Endothelial cell of umbilical vein (primary cell): ENCODE measurements at regions not wholly inside any gene's neighbourhood (a gene's known extent, or its start where the extent isn't known, plus 50 kb on each side); places are given as distances from the start of the nearest gene placed in this dataset.

ENCODE experiments used
- BruUV-seq: library from RNA; stranded (reverse); fragments of 400-500 nt; replicated peaks from 2 replicates; lab custom pipeline; 2021; lab: Mats Ljungman, UMichigan
- CTCF ChIA-PET: fragments of 300-600, 350-600 bp; sonication (Branson Sonifier 250); formaldehyde crosslinking; loops from one replicate; lab custom pipeline; 2021; ENCODE audit warnings: antibody characterized with exemption, inconsistent platforms; lab: Charles Lee
- POLR2A ChIA-PET: fragments of 300-600, 350-600 bp; sonication (Branson Sonifier 250); formaldehyde crosslinking; loops from one replicate; lab custom pipeline; 2021; ENCODE audit warnings: antibody characterized with exemption, inconsistent platforms; lab: Charles Lee
- DNase-seq: peaks from one replicate; pipeline ENCODE4 v3.0.0-alpha.2; 2011; ENCODE audit warnings: low read depth, low spot score
- FAIRE-seq: peaks from 2 replicates; lab custom pipeline; 2011; peaks lifted over from hg19 to GRCh38; lab: Jason Lieb, UNC
- H2AFZ ChIP-seq: 2 replicates; pipeline ENCODE4 v1.6.0; 2012; ENCODE audit warnings: low read depth, low read length, control low read depth, inconsistent platforms
- H3K27ac ChIP-seq: 2 replicates; pipeline ENCODE4 v1.5.1; 2011; ENCODE audit warnings: low read depth, mild to moderate bottlenecking, control low read depth, low read length, moderate library complexity; ENCODE audit not compliant: insufficient read depth
- H3K27me3 ChIP-seq, 2 experiments: 2 replicates each; pipeline versions ENCODE4 v1.6.0 to v1.6.1; 2011; ENCODE audit warnings: low read length in 2 of 2, mixed read lengths in 1 of 2; ENCODE audit not compliant: control insufficient read depth in 2 of 2, insufficient read depth in 2 of 2
- H3K36me3 ChIP-seq, 2 experiments: 2 replicates in 1 of 2; 3 replicates in 1 of 2; pipeline ENCODE4 v1.5.1; 2011; ENCODE audit warnings: low read length in 2 of 2, mild to moderate bottlenecking in 1 of 2, moderate library complexity in 1 of 2; ENCODE audit not compliant: control insufficient read depth in 2 of 2, insufficient read depth in 2 of 2; ENCODE audit errors: extremely low read depth in 1 of 2
- H3K4me1 ChIP-seq: 3 replicates; pipeline ENCODE4 v1.5.1; 2011; ENCODE audit warnings: mild to moderate bottlenecking, low read length; ENCODE audit not compliant: control insufficient read depth, insufficient read depth; ENCODE audit errors: extremely low read depth
- H3K4me2 ChIP-seq: 2 replicates; pipeline ENCODE4 v1.6.1; 2011; ENCODE audit warnings: low read length, control low read depth, mixed read lengths; ENCODE audit not compliant: insufficient read depth
- H3K4me3 ChIP-seq, 3 experiments: fragments of 200-600 bp in 1 of 3; sonication (generic), shearing (Covaris generic) in 1 of 3; replicated peaks in 1 of 3; 2 replicates each; pipeline ENCODE4 v1.5.1; 2011 to 2016; ENCODE audit warnings: control low read depth in 3 of 3, low read length in 3 of 3, mild to moderate bottlenecking in 2 of 3, inconsistent platforms in 1 of 3, low read depth in 1 of 3, moderate library complexity in 1 of 3; ENCODE audit not compliant: insufficient read depth in 1 of 3
- H3K79me2 ChIP-seq: 2 replicates; pipeline ENCODE4 v1.6.0; 2012; ENCODE audit warnings: low read length, inconsistent platforms; ENCODE audit not compliant: control insufficient read depth, insufficient read depth
- H3K9ac ChIP-seq: replicated peaks from 2 replicates; pipeline ENCODE3; 2011; ENCODE audit warnings: low read length, control low read depth; ENCODE audit not compliant: insufficient read depth; ENCODE audit errors: extremely low read depth
- H3K9me1 ChIP-seq: replicated peaks from 3 replicates; pipeline ENCODE4 v1.6.0; 2011; ENCODE audit warnings: mild to moderate bottlenecking, low read length; ENCODE audit not compliant: control insufficient read depth, insufficient read depth; ENCODE audit errors: extremely low read depth
- H3K9me3 ChIP-seq: replicated peaks from 2 replicates; pipeline ENCODE4 v1.5.1; 2012; ENCODE audit warnings: low read length, inconsistent platforms; ENCODE audit not compliant: control insufficient read depth, insufficient read depth
- H4K20me1 ChIP-seq: replicated peaks from 2 replicates; pipeline ENCODE3; 2011; ENCODE audit warnings: mild to moderate bottlenecking, low read length; ENCODE audit not compliant: control insufficient read depth, insufficient read depth; ENCODE audit errors: extremely low read depth
- EZH2 ChIP-seq: IDR thresholded peaks from 2 replicates; pipeline ENCODE4 v1.6.1; 2012; ENCODE audit warnings: borderline replicate concordance, low read depth, mild to moderate bottlenecking, moderate library complexity, low read length, inconsistent platforms; ENCODE audit not compliant: severe bottlenecking
- FOS ChIP-seq: IDR thresholded peaks from 2 replicates; pipeline ENCODE4 v1.6.1; 2011; ENCODE audit warnings: mild to moderate bottlenecking, low read length, moderate library complexity, borderline replicate concordance; ENCODE audit not compliant: insufficient read depth
- GATA2 ChIP-seq: IDR thresholded peaks from 2 replicates; pipeline ENCODE4 v1.7.0; 2011; ENCODE audit warnings: low read depth, mild to moderate bottlenecking, moderate library complexity, mixed read lengths, low read length; ENCODE audit not compliant: insufficient read length, insufficient read depth
- JUN ChIP-seq: IDR thresholded peaks from 2 replicates; pipeline ENCODE4 v1.6.1; 2011; ENCODE audit warnings: borderline replicate concordance, low read depth; ENCODE audit not compliant: insufficient read length, insufficient read depth
- MYC ChIP-seq: IDR thresholded peaks from one replicate; pipeline ENCODE4 v1.6.1; 2011; ENCODE audit warnings: mild to moderate bottlenecking, low read depth, low read length
- POLR2A ChIP-seq: IDR thresholded peaks from 2 replicates; pipeline ENCODE4 v1.6.1; 2012; ENCODE audit warnings: low read depth, mild to moderate bottlenecking, control low read depth, low read length
- POLR2AphosphoS5 ChIP-seq: IDR thresholded peaks from 2 replicates; pipeline ENCODE4 v1.6.1; 2012; ENCODE audit warnings: low read depth, mild to moderate bottlenecking, control low read depth, low read length, moderate library complexity; ENCODE audit not compliant: insufficient read depth
- dilution Hi-C: fragments of 300-500 bp; cut with MboI; formaldehyde crosslinking; loops from one replicate; pipeline ENCODE4 v1.15.0; 2019; ENCODE audit warnings: low sequenced_read_pairs; ENCODE audit not compliant: extremely low pct_ligation_motif_present
- intact Hi-C: fragments of 100-400 bp; cut with micrococcal nuclease; formaldehyde crosslinking; loops from one replicate; pipeline ENCODE4 v1.10.0; 2022
- TF ChIP-seq, protein P1 (sequence below): IDR thresholded peaks from 2 replicates; pipeline ENCODE4 v1.6.1; 2011; ENCODE audit not compliant: insufficient read depth, insufficient read length
- TF ChIP-seq, protein P2 (sequence below), 2 donors: IDR thresholded peaks; 1 replicate in 1 of 2; 2 replicates in 1 of 2; pipeline ENCODE4 v1.5.1; 2011; ENCODE audit warnings: low read length in 2 of 2, mild to moderate bottlenecking in 2 of 2, moderate library complexity in 2 of 2, control low read depth in 1 of 2, inconsistent platforms in 1 of 2, low read depth in 1 of 2; ENCODE audit not compliant: insufficient read depth in 1 of 2; ENCODE audit errors: extremely low read depth in 1 of 2

DNA sequence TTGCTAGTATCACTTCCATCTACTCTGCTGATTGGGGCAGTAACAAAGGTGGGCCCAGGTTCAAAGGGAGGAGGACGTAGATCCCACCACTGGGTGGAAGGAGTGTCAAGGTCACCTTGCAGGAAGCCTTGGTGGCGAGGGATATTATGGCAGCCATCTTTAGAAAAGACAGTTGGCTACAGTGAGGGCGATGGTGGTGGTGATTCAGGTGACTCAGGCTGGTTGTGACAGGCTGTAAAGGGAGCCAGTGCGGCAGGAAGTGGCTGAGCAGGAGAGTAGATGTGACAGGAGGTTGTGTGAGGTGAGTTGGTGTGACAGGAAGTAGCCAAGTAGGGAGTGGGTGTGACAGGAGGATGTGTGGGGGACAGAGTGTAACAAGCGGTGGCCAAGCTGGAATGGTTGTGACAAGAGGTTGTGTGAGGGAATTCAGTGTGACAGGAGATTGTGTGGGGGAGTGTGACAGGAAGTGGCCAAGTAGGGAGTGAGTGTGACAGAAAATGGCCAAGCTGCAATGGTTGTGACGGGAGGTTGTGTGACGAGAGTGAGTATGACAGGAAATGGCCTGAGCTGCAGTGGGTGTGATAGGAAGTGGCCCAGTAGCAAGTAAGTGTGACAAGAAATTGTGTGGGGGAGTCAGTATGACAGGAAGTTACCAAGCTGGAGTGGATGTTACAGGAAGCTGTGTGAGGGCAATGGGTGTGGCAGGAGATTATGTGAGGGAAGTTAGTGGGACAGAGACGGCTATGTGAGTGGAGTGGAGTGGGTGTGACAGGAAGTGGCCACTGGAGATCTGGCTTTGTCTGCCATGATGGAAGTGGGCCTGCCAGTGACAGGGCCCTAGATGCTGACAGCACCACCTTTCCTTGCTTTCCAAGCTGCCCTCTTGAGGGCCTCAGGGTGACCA, 136.5 kb upstream of the MYL2 start:
- FAIRE-seq (no peak), DNase-seq (no peak)
- Histone ChIP-seq H3K4me1 (no peaks in the 10 kb centered on the region), H3K9ac (no peak overlapping the region), H3K9me1 (no peaks in the 10 kb centered on the region), H3K27ac (no peak overlapping the region), H3K4me2 (no peak overlapping the region), H3K79me2 (no peaks in the 10 kb centered on the region), H3K36me3 (no peaks in the 10 kb centered on the region), H3K27me3 (no peaks in the 10 kb centered on the region), H3K4me3 (no peak overlapping the region), H3K9me3 (no peaks in the 10 kb centered on the region), H4K20me1 (no peaks in the 10 kb centered on the region), H2AFZ (peak overlapping the region; percentile 11)
- ChIA-PET CTCF (no interaction called here), POLR2A (no interaction called here)
- dilution Hi-C loops, result no loop called here
- BruUV-seq, result no TSS peak
- intact Hi-C loops, result no loop called here
- TF ChIP-seq GATA2 (no peak), JUN (no peak), EZH2 (no peak), MYC (no peak), FOS (no peak), POLR2AphosphoS5 (no peak), POLR2A (no peak)
- TF ChIP-seq, protein P1, sequence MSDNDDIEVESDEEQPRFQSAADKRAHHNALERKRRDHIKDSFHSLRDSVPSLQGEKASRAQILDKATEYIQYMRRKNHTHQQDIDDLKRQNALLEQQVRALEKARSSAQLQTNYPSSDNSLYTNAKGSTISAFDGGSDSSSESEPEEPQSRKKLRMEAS, result no peak
- TF ChIP-seq, protein P2, sequence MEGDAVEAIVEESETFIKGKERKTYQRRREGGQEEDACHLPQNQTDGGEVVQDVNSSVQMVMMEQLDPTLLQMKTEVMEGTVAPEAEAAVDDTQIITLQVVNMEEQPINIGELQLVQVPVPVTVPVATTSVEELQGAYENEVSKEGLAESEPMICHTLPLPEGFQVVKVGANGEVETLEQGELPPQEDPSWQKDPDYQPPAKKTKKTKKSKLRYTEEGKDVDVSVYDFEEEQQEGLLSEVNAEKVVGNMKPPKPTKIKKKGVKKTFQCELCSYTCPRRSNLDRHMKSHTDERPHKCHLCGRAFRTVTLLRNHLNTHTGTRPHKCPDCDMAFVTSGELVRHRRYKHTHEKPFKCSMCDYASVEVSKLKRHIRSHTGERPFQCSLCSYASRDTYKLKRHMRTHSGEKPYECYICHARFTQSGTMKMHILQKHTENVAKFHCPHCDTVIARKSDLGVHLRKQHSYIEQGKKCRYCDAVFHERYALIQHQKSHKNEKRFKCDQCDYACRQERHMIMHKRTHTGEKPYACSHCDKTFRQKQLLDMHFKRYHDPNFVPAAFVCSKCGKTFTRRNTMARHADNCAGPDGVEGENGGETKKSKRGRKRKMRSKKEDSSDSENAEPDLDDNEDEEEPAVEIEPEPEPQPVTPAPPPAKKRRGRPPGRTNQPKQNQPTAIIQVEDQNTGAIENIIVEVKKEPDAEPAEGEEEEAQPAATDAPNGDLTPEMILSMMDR (IDR thresholded peaks at IDR 0.05; ENCODE audit: extremely low read depth in 1 of 2, insufficient read depth in 1 of 2, low read depth in 1 of 2, low read length in 2 of 2), result no peak
